ENCODE measurements at regions not wholly inside any gene's neighbourhood (a gene's known extent, or its start where the extent isn't known, plus 50 kb on each side); places are given as distances from the start of the nearest gene placed in this dataset.

- TF ChIP-seq CTCF (IDR thresholded peaks at IDR 0.05) (no peak), POLR2A (IDR thresholded peaks at IDR 0.05) (no peak)
These were observed 272.4 kb downstream of the CDK5RAP2 start for GRCh38 chr9:120307599-120307998.
